ENCODE measurements at regions not wholly inside any gene's neighbourhood (a gene's known extent, or its start where the extent isn't known, plus 50 kb on each side); places are given as distances from the start of the nearest gene placed in this dataset.

DNA sequence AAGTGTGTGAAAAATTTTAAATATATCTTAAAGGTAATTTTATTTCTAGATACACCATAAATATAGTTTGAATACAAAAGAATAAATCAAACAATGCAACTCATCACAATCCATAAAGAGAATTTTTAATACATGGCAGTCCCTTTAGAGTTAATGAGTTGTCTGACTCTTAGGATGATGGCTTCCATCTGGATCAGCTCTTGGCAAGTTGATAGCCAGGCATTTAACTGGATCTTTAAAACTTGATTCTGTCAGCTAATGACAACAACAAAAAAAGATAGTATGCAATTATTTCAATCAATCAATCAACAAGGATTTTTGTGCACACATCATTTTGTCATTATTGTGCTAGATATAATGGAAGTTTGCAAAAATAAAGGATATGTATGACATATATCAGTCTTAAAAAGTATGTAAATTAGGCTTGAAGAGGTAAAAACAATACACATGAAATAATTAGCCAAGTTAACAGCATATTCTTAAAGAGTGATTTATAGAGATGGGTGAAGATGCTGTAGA, 174.9 kb upstream of the PCDH18 start:
- Histone ChIP-seq H2BK12ac (ENCODE audit: low read length) (no peak overlapping the region), H3K27ac (replicated peaks; ENCODE audit: low read length) (no peak overlapping the region), H3K4me3 (ENCODE audit: low read length in 2 of 2) (no peak overlapping the region), H2BK5ac (ENCODE audit: low read length) (no peak overlapping the region), H4K8ac (ENCODE audit: low read depth, low read length) (no peak overlapping the region), H3K14ac (ENCODE audit: low read length) (no peak overlapping the region), H3K4me2 (ENCODE audit: insufficient read depth, low read length, poor library complexity, severe bottlenecking) (no peak overlapping the region), H3K18ac (ENCODE audit: low read length) (no peak overlapping the region), H4K91ac (ENCODE audit: low read depth, low read length, poor library complexity) (no peak overlapping the region), H3K27me3 (ENCODE audit: control insufficient read depth in 3 of 3, insufficient read depth in 3 of 3, low read depth in 1 of 3, low read length in 3 of 3) (no peaks in the 10 kb centered on the region), H2BK120ac (ENCODE audit: low read depth, low read length) (no peak overlapping the region), H3K36me3 (replicated peaks in 1 of 2; ENCODE audit: control insufficient read depth in 2 of 2, insufficient read depth in 2 of 2, low read length in 2 of 2) (no peaks in the 10 kb centered on the region), H2BK15ac (ENCODE audit: low read length) (no peak overlapping the region), H3K4me1 (ENCODE audit: control insufficient read depth in 2 of 2, insufficient read depth in 1 of 2, low read depth in 1 of 2, low read length in 2 of 2) (peaks cover 0 to 2% of the 10 kb centered on the region in 2 donors), H3K23ac (ENCODE audit: low read depth, low read length, poor library complexity) (no peak overlapping the region), H3K4ac (ENCODE audit: low read length) (no peak overlapping the region), H3K9me3 (replicated peaks in 1 of 2; ENCODE audit: control insufficient read depth in 2 of 2, insufficient read depth in 1 of 2, low read depth in 1 of 2, low read length in 2 of 2) (no peaks in the 10 kb centered on the region), H2AK5ac (ENCODE audit: low read depth, low read length) (no peak overlapping the region), H2AFZ (ENCODE audit: low read length) (no peak overlapping the region), H3K9ac (ENCODE audit: low read depth, low read length, poor library complexity) (no peak overlapping the region), H3K79me1 (ENCODE audit: low read depth, low read length) (no peaks in the 10 kb centered on the region)
- DNase-seq (ENCODE audit: low spot score), result no peak

- no peaks in the 10 kb centered on the region for H3K27me3 ChIP-seq (ENCODE audit: control insufficient read depth in 3 of 3, insufficient read depth in 3 of 3, low read depth in 1 of 3, low read length in 3 of 3)
- no peak overlapping the region for H2BK5ac ChIP-seq (ENCODE audit: low read length)
- peaks cover 0 to 6% of the 10 kb centered on the region in 2 donors for H3K9me3 ChIP-seq (replicated peaks in 1 of 2; ENCODE audit: control insufficient read depth in 2 of 2, insufficient read depth in 1 of 2, low read depth in 1 of 2, low read length in 2 of 2)
- no peak overlapping the region for H2BK120ac ChIP-seq (ENCODE audit: low read depth, low read length)
- H2BK12ac ChIP-seq (ENCODE audit: low read length), result no peak overlapping the region
- no peak overlapping the region for H3K18ac ChIP-seq (ENCODE audit: low read length)
- no peak overlapping the region for H3K4me3 ChIP-seq (ENCODE audit: low read length in 2 of 2)
- no peak overlapping the region for H3K4ac ChIP-seq (ENCODE audit: low read length)
- no peak overlapping the region for H4K8ac ChIP-seq (ENCODE audit: low read depth, low read length)
- DNase-seq (ENCODE audit: low spot score), result no peak
- H3K79me1 ChIP-seq (ENCODE audit: low read depth, low read length), result no peaks in the 10 kb centered on the region
- peak overlapping the region; percentile 57 for H2AFZ ChIP-seq (ENCODE audit: low read length)
- H3K27ac ChIP-seq (replicated peaks; ENCODE audit: low read length), result no peak overlapping the region
- no peak overlapping the region for H3K9ac ChIP-seq (ENCODE audit: low read depth, low read length, poor library complexity)
- H4K91ac ChIP-seq (ENCODE audit: low read depth, low read length, poor library complexity), result no peak overlapping the region
- no peak overlapping the region for H3K4me2 ChIP-seq (ENCODE audit: insufficient read depth, low read length, poor library complexity, severe bottlenecking)
- no peak overlapping the region for H2AK5ac ChIP-seq (ENCODE audit: low read depth, low read length)
- H3K14ac ChIP-seq (ENCODE audit: low read length), result no peak overlapping the region
- no CpG with 5 or more reads among the region's 3 CpGs for WGBS, 2 donors (ENCODE audit: extremely low coverage in 2 of 2, insufficient read length in 2 of 2, insufficient replicate concordance in 1 of 2)
- H3K36me3 ChIP-seq (replicated peaks in 1 of 2; ENCODE audit: control insufficient read depth in 2 of 2, insufficient read depth in 2 of 2, low read length in 2 of 2), result no peaks in the 10 kb centered on the region
- no peak overlapping the region for H2BK15ac ChIP-seq (ENCODE audit: low read length)
- H3K4me1 ChIP-seq (ENCODE audit: control insufficient read depth in 2 of 2, insufficient read depth in 1 of 2, low read depth in 1 of 2, low read length in 2 of 2), result no peaks in the 10 kb centered on the region
- H3K23ac ChIP-seq (ENCODE audit: low read depth, low read length, poor library complexity), result no peak overlapping the region
Measured at GRCh38 chr4:137705171-137705783, 173.0 kb upstream of the PCDH18 start.

GRCh38 chr4:137703195-137703594, 170.9 kb upstream of the PCDH18 start:
- Histone ChIP-seq H3K27ac (replicated peaks; ENCODE audit: low read length) (no peak overlapping the region), H3K9me3 (replicated peaks in 1 of 2; ENCODE audit: control insufficient read depth in 2 of 2, insufficient read depth in 1 of 2, low read depth in 1 of 2, low read length in 2 of 2) (peaks cover 0 to 6% of the 10 kb centered on the region in 2 donors), H3K23ac (ENCODE audit: low read depth, low read length, poor library complexity) (no peak overlapping the region), H3K18ac (ENCODE audit: low read length) (no peak overlapping the region), H3K4me1 (ENCODE audit: control insufficient read depth in 2 of 2, insufficient read depth in 1 of 2, low read depth in 1 of 2, low read length in 2 of 2) (no peaks in the 10 kb centered on the region), H2AK5ac (ENCODE audit: low read depth, low read length) (no peak overlapping the region), H3K14ac (ENCODE audit: low read length) (no peak overlapping the region), H3K4me2 (ENCODE audit: insufficient read depth, low read length, poor library complexity, severe bottlenecking) (no peak overlapping the region), H3K9ac (ENCODE audit: low read depth, low read length, poor library complexity) (no peak overlapping the region), H4K91ac (ENCODE audit: low read depth, low read length, poor library complexity) (no peak overlapping the region), H4K8ac (ENCODE audit: low read depth, low read length) (no peak overlapping the region), H2BK15ac (ENCODE audit: low read length) (no peak overlapping the region), H3K4me3 (ENCODE audit: low read length in 2 of 2) (no peak overlapping the region), H2BK12ac (ENCODE audit: low read length) (no peak overlapping the region), H3K79me1 (ENCODE audit: low read depth, low read length) (no peaks in the 10 kb centered on the region), H2BK120ac (ENCODE audit: low read depth, low read length) (no peak overlapping the region), H2BK5ac (ENCODE audit: low read length) (no peak overlapping the region), H2AFZ (ENCODE audit: low read length) (no peak overlapping the region), H3K27me3 (ENCODE audit: control insufficient read depth in 3 of 3, insufficient read depth in 3 of 3, low read depth in 1 of 3, low read length in 3 of 3) (no peaks in the 10 kb centered on the region), H3K36me3 (replicated peaks in 1 of 2; ENCODE audit: control insufficient read depth in 2 of 2, insufficient read depth in 2 of 2, low read length in 2 of 2) (no peaks in the 10 kb centered on the region), H3K4ac (ENCODE audit: low read length) (no peak overlapping the region)
- no peak for DNase-seq (ENCODE audit: low spot score)

- no peak overlapping the region for H2BK5ac ChIP-seq (ENCODE audit: low read length)
- H3K27ac ChIP-seq (replicated peaks; ENCODE audit: low read length), result no peak overlapping the region
- no peak overlapping the region for H4K8ac ChIP-seq (ENCODE audit: low read depth, low read length)
- no peaks in the 10 kb centered on the region for H3K79me1 ChIP-seq (ENCODE audit: low read depth, low read length)
- H3K23ac ChIP-seq (ENCODE audit: low read depth, low read length, poor library complexity), result no peak overlapping the region
- no peak overlapping the region for H3K4ac ChIP-seq (ENCODE audit: low read length)
- H2AFZ ChIP-seq (ENCODE audit: low read length), result no peak overlapping the region
- H3K4me1 ChIP-seq (ENCODE audit: control insufficient read depth in 2 of 2, insufficient read depth in 1 of 2, low read depth in 1 of 2, low read length in 2 of 2), result no peaks in the 10 kb centered on the region
- no peaks in the 10 kb centered on the region for H3K27me3 ChIP-seq (ENCODE audit: control insufficient read depth in 3 of 3, insufficient read depth in 3 of 3, low read depth in 1 of 3, low read length in 3 of 3)
- H3K14ac ChIP-seq (ENCODE audit: low read length), result no peak overlapping the region
- no CpG with 5 or more reads among the region's 2 CpGs for WGBS, 2 donors (ENCODE audit: extremely low coverage in 2 of 2, insufficient read length in 2 of 2, insufficient replicate concordance in 1 of 2)
- no peak overlapping the region for H3K18ac ChIP-seq (ENCODE audit: low read length)
- DNase-seq (ENCODE audit: low spot score), result no peak
- no peak overlapping the region for H2BK120ac ChIP-seq (ENCODE audit: low read depth, low read length)
- H3K36me3 ChIP-seq (replicated peaks in 1 of 2; ENCODE audit: control insufficient read depth in 2 of 2, insufficient read depth in 2 of 2, low read length in 2 of 2), result no peaks in the 10 kb centered on the region
- no peak overlapping the region for H3K9ac ChIP-seq (ENCODE audit: low read depth, low read length, poor library complexity)
- no peak overlapping the region for H3K4me3 ChIP-seq (ENCODE audit: low read length in 2 of 2)
- no peak overlapping the region for H4K91ac ChIP-seq (ENCODE audit: low read depth, low read length, poor library complexity)
- H2BK15ac ChIP-seq (ENCODE audit: low read length), result no peak overlapping the region
- H3K9me3 ChIP-seq (replicated peaks in 1 of 2; ENCODE audit: control insufficient read depth in 2 of 2, insufficient read depth in 1 of 2, low read depth in 1 of 2, low read length in 2 of 2), result peaks cover 0 to 6% of the 10 kb centered on the region in 2 donors
- no peak overlapping the region for H2BK12ac ChIP-seq (ENCODE audit: low read length)
- H3K4me2 ChIP-seq (ENCODE audit: insufficient read depth, low read length, poor library complexity, severe bottlenecking), result no peak overlapping the region
- no peak overlapping the region for H2AK5ac ChIP-seq (ENCODE audit: low read depth, low read length)
Measured at GRCh38 chr4:137702512-137702911, 170.2 kb upstream of the PCDH18 start.

Data from neuronal stem cell (in vitro differentiated cells).